Astrocyte (in vitro differentiated cells and primary cell): ENCODE measurements at regions not wholly inside any gene's neighbourhood (a gene's known extent, or its start where the extent isn't known, plus 50 kb on each side); places are given as distances from the start of the nearest gene placed in this dataset.

Source experiments
- DNase-seq: peaks from one replicate; pipeline ENCODE4 v3.0.0-alpha.2; 2010; ENCODE audit warnings: low read depth
- FAIRE-seq: peaks from 2 replicates; lab custom pipeline; 2011; peaks lifted over from hg19 to GRCh38; lab: Jason Lieb, UNC
- H2AFZ ChIP-seq: 2 replicates; pipeline ENCODE4 v1.6.0; 2012; ENCODE audit warnings: low read depth, low read length, inconsistent platforms
- H3K27ac ChIP-seq: 2 replicates; pipeline ENCODE4 v1.5.1; 2011; ENCODE audit warnings: low read depth, low read length, inconsistent platforms
- H3K27me3 ChIP-seq: 2 replicates; pipeline ENCODE4 v1.6.0; 2011; ENCODE audit warnings: low read length, inconsistent platforms; ENCODE audit not compliant: insufficient read depth
- H3K36me3 ChIP-seq: 2 replicates; pipeline ENCODE4 v1.5.1; 2011; ENCODE audit warnings: low read length, inconsistent platforms; ENCODE audit not compliant: insufficient read depth
- H3K4me1 ChIP-seq: 2 replicates; pipeline ENCODE4 v1.5.1; 2011; ENCODE audit warnings: low read length, inconsistent platforms; ENCODE audit not compliant: insufficient read depth
- H3K4me2 ChIP-seq: 2 replicates; pipeline ENCODE4 v1.6.0; 2012; ENCODE audit warnings: low read length, inconsistent platforms
- H3K4me3 ChIP-seq: 2 replicates; pipeline ENCODE4 v1.5.1; 2011; ENCODE audit warnings: low read depth, mild to moderate bottlenecking, low read length, inconsistent platforms; ENCODE audit not compliant: insufficient read depth
- H3K79me2 ChIP-seq: 2 replicates; pipeline ENCODE4 v1.6.0; 2012; ENCODE audit warnings: mild to moderate bottlenecking, low read length, inconsistent platforms; ENCODE audit not compliant: insufficient read depth
- H3K9ac ChIP-seq: 2 replicates; pipeline ENCODE4 v1.6.0; 2012; ENCODE audit warnings: mild to moderate bottlenecking, low read length, inconsistent platforms
- H3K9me3 ChIP-seq: 2 replicates; pipeline ENCODE4 v1.5.1; 2012; ENCODE audit warnings: low read depth, mild to moderate bottlenecking, low read length, inconsistent platforms; ENCODE audit not compliant: insufficient read depth
- H4K20me1 ChIP-seq: 2 replicates; pipeline ENCODE4 v1.6.0; 2012; ENCODE audit warnings: low read length, inconsistent platforms; ENCODE audit not compliant: insufficient read depth
- H3K27ac Mint-ChIP-seq: one replicate; pipeline ENCODE4 v1.8.0; 2021; ENCODE audit warnings: mild to moderate bottlenecking, mixed read lengths; ENCODE audit not compliant: unreplicated experiment
- H3K27me3 Mint-ChIP-seq: one replicate; pipeline ENCODE4 v1.8.0; 2021; ENCODE audit warnings: low read depth, mixed read lengths; ENCODE audit not compliant: unreplicated experiment
- H3K36me3 Mint-ChIP-seq: one replicate; pipeline ENCODE4 v1.8.0; 2021; ENCODE audit warnings: low read depth, mixed read lengths; ENCODE audit not compliant: unreplicated experiment
- H3K4me1 Mint-ChIP-seq: one replicate; pipeline ENCODE4 v1.8.0; 2021; ENCODE audit warnings: low read depth, mixed read lengths; ENCODE audit not compliant: unreplicated experiment
- H3K4me3 Mint-ChIP-seq: one replicate; pipeline ENCODE4 v1.8.0; 2021; ENCODE audit warnings: mild to moderate bottlenecking, moderate library complexity, mixed read lengths; ENCODE audit not compliant: unreplicated experiment
- H3K9me3 Mint-ChIP-seq: one replicate; pipeline ENCODE4 v1.8.0; 2021; ENCODE audit warnings: mild to moderate bottlenecking, mixed read lengths; ENCODE audit not compliant: unreplicated experiment
- EZH2 ChIP-seq: IDR thresholded peaks from 2 replicates; pipeline ENCODE4 v1.6.1; 2012; ENCODE audit warnings: mild to moderate bottlenecking, low read length, inconsistent platforms; ENCODE audit not compliant: insufficient read depth
- TF ChIP-seq, protein P1 (sequence below): IDR thresholded peaks from 2 replicates; pipeline ENCODE4 v1.5.1; 2011; ENCODE audit warnings: low read depth, mild to moderate bottlenecking, inconsistent platforms, low read length, moderate library complexity; ENCODE audit not compliant: insufficient read depth

DNA sequence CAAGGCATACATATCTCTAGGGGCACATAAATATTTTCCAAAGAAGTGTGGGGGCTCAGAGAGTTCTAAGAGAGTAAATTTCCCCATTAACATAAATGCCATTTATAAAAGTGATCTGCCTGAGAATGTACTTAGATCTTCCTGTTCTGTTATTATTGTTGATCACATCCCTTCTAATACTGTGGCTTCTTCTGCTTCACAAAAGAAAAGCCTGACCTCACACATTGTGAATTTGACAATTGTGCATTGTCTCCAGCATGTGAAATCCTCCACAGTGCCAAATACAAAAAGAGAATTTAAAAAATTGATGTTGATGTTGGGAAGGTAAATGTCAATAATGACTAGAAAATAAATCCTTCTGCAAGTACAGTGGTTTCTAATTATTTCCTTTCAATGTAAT lies 330.5 kb upstream of the LRIG3 start:
- Histone ChIP-seq H3K4me1 (no peaks in the 10 kb centered on the region), H3K9ac (no peak overlapping the region), H4K20me1 (no peaks in the 10 kb centered on the region), H3K4me2 (no peak overlapping the region), H2AFZ (no peak overlapping the region), H3K27me3 (no peaks in the 10 kb centered on the region), H3K79me2 (no peaks in the 10 kb centered on the region), H3K27ac (no peak overlapping the region), H3K4me3 (no peak overlapping the region), H3K9me3 (peaks cover 7% of the 10 kb centered on the region), H3K36me3 (no peaks in the 10 kb centered on the region)
- Mint-ChIP-seq H3K27me3 (no peaks in the 10 kb centered on the region), H3K36me3 (no peaks in the 10 kb centered on the region), H3K9me3 (peaks cover 7% of the 10 kb centered on the region), H3K4me1 (no peaks in the 10 kb centered on the region), H3K4me3 (no peak overlapping the region), H3K27ac (no peak overlapping the region)
- no peak for DNase-seq
- TF ChIP-seq, protein P1, sequence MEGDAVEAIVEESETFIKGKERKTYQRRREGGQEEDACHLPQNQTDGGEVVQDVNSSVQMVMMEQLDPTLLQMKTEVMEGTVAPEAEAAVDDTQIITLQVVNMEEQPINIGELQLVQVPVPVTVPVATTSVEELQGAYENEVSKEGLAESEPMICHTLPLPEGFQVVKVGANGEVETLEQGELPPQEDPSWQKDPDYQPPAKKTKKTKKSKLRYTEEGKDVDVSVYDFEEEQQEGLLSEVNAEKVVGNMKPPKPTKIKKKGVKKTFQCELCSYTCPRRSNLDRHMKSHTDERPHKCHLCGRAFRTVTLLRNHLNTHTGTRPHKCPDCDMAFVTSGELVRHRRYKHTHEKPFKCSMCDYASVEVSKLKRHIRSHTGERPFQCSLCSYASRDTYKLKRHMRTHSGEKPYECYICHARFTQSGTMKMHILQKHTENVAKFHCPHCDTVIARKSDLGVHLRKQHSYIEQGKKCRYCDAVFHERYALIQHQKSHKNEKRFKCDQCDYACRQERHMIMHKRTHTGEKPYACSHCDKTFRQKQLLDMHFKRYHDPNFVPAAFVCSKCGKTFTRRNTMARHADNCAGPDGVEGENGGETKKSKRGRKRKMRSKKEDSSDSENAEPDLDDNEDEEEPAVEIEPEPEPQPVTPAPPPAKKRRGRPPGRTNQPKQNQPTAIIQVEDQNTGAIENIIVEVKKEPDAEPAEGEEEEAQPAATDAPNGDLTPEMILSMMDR: no peak
- no peak for TF ChIP-seq EZH2
- FAIRE-seq: no peak

DNA sequence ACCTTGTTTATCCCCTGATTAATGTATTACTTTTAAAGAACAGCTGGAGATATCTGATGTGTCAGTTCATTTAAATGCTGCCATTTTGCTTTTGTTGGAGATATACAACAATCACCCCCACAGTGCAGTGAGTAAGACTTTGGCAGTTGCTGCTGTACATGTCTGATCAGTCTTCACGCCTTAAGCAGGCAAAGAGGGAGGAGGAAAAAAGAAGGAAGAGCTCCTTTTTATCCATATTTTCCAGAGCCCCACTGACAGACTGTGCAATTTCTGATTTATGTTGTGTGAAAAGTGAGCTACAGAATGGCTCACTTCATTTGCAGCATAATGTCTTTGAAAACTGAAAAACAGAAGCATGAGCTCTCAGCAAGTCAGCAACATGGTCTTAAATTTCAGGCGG lies 319.7 kb upstream of the LRIG3 start:
- FAIRE-seq (no peak), DNase-seq (no peak)
- Histone ChIP-seq H3K27ac (no peak overlapping the region), H2AFZ (no peak overlapping the region), H3K9ac (no peak overlapping the region), H3K36me3 (no peaks in the 10 kb centered on the region), H3K9me3 (no peaks in the 10 kb centered on the region), H3K4me3 (no peak overlapping the region), H3K4me1 (no peaks in the 10 kb centered on the region), H3K79me2 (no peaks in the 10 kb centered on the region), H3K27me3 (no peaks in the 10 kb centered on the region), H4K20me1 (no peaks in the 10 kb centered on the region), H3K4me2 (no peak overlapping the region)
- Mint-ChIP-seq H3K36me3 (no peaks in the 10 kb centered on the region), H3K27ac (no peak overlapping the region), H3K4me1 (no peaks in the 10 kb centered on the region), H3K4me3 (no peak overlapping the region), H3K9me3 (no peaks in the 10 kb centered on the region), H3K27me3 (no peaks in the 10 kb centered on the region)
- no peak for TF ChIP-seq EZH2

DNA sequence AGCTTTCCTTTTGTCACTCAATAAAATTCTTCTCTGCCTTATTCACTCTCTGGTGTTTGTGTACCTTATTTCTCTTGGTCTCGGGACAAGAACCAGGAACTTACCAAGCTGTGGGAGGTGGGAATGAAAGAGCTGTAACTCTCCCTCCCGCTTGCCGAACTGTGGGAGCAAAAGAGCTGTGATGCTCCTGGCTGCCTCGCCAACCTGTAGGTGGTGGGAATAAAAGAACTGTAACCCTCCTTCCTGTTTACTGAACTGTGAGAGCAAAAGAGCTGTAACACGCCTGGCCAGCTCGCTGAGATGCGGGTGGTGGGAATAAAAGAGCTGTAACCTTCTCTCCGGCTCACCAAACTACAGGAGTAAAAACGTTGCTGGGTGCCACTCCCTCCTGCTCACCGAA lies 314.1 kb upstream of the LRIG3 start:
- H3K4me3 ChIP-seq: no peak overlapping the region
- H3K79me2 ChIP-seq: no peaks in the 10 kb centered on the region
- H3K4me3 Mint-ChIP-seq: no peak overlapping the region
- H3K9me3 ChIP-seq: no peaks in the 10 kb centered on the region
- no peak overlapping the region for H2AFZ ChIP-seq
- H3K4me2 ChIP-seq: no peak overlapping the region
- no peaks in the 10 kb centered on the region for H3K4me1 ChIP-seq
- FAIRE-seq (no peak), DNase-seq (no peak)
- no peaks in the 10 kb centered on the region for H3K36me3 ChIP-seq
- H4K20me1 ChIP-seq: no peaks in the 10 kb centered on the region
- H3K9ac ChIP-seq: no peak overlapping the region
- TF ChIP-seq, protein P1: no peak
- TF ChIP-seq EZH2: no peak
- H3K4me1 Mint-ChIP-seq: no peaks in the 10 kb centered on the region
- no peaks in the 10 kb centered on the region for H3K27me3 Mint-ChIP-seq
- H3K9me3 Mint-ChIP-seq: no peaks in the 10 kb centered on the region
- no peak overlapping the region for H3K27ac ChIP-seq
- H3K27ac Mint-ChIP-seq: no peak overlapping the region
- no peaks in the 10 kb centered on the region for H3K36me3 Mint-ChIP-seq
- H3K27me3 ChIP-seq: no peaks in the 10 kb centered on the region
